ENCODE measurements at regions not wholly inside any gene's neighbourhood (a gene's known extent, or its start where the extent isn't known, plus 50 kb on each side); places are given as distances from the start of the nearest gene placed in this dataset.
"Not testable (repeated sequence)": the region's sequence is repeated elsewhere in the genome, so short reads cannot be mapped to it uniquely, and the experiment has no call there.

GRCh38 chr4:19486400-19486799, 765.3 kb upstream of the SLIT2 start:
- H3K27ac ChIP-seq, result no peak overlapping the region
- DNase-seq (ENCODE audit: low read depth, low spot score), result no peak

GRCh38 chr4:19478791-19479190, 772.9 kb upstream of the SLIT2 start:
- no peak overlapping the region for H3K27ac ChIP-seq
- no peak for DNase-seq (ENCODE audit: low read depth, low spot score)

GRCh38 chr4:19473569-19473968, 778.1 kb upstream of the SLIT2 start:
- DNase-seq (ENCODE audit: low read depth, low spot score), result no peak

GRCh38 chr4:19472666-19473065, 779.0 kb upstream of the SLIT2 start:
- no peak for DNase-seq (ENCODE audit: low read depth, low spot score)

More at GRCh38 chr4:19473569-19473968, 778.1 kb upstream of the SLIT2 start:
- no peak overlapping the region for H3K27ac ChIP-seq

GRCh38 chr4:19470001-19470400, 781.7 kb upstream of the SLIT2 start:
- not testable (repeated sequence) for H3K27ac ChIP-seq; DNase-seq (ENCODE audit: low read depth, low spot score)

More at GRCh38 chr4:19472666-19473065, 779.0 kb upstream of the SLIT2 start:
- H3K27ac ChIP-seq, result no peak overlapping the region

GRCh38 chr4:19462117-19462516, 789.6 kb upstream of the SLIT2 start:
- no peak overlapping the region for H3K27ac ChIP-seq
- no peak for DNase-seq (ENCODE audit: low read depth, low spot score)

GRCh38 chr4:19455850-19456602, 795.7 kb upstream of the SLIT2 start:
- H3K27ac ChIP-seq, result no peak overlapping the region
- DNase-seq (ENCODE audit: low read depth, low spot score), result no peak

- no peak for DNase-seq (ENCODE audit: low read depth, low spot score)
- no peak overlapping the region for H3K27ac ChIP-seq
These were observed 796.5 kb upstream of the SLIT2 start for GRCh38 chr4:19455196-19455595.

- no peak overlapping the region for H3K27ac ChIP-seq
- DNase-seq (ENCODE audit: low read depth, low spot score), result peak; percentile 0
These were observed 813.5 kb upstream of the SLIT2 start for GRCh38 chr4:19438233-19438632.

GRCh38 chr4:19437008-19437407, 814.7 kb upstream of the SLIT2 start:
- no peak overlapping the region for H3K27ac ChIP-seq
- no peak for DNase-seq (ENCODE audit: low read depth, low spot score)

GRCh38 chr4:19429684-19430083, 822.0 kb upstream of the SLIT2 start:
- DNase-seq (ENCODE audit: low read depth, low spot score), result no peak
- H3K27ac ChIP-seq, result no peak overlapping the region

GRCh38 chr4:19425146-19425545, 826.6 kb upstream of the SLIT2 start:
- H3K27ac ChIP-seq, result no peak overlapping the region
- DNase-seq (ENCODE audit: low read depth, low spot score), result no peak

- DNase-seq (ENCODE audit: low read depth, low spot score), result no peak
- H3K27ac ChIP-seq, result no peak overlapping the region
These were observed 834.4 kb upstream of the SLIT2 start for GRCh38 chr4:19417256-19417655.

GRCh38 chr4:19416146-19416545, 835.6 kb upstream of the SLIT2 start:
- DNase-seq (ENCODE audit: low read depth, low spot score), result no peak
- H3K27ac ChIP-seq, result no peak overlapping the region

- no peak for DNase-seq (ENCODE audit: low read depth, low spot score)
These were observed 843.2 kb upstream of the SLIT2 start for GRCh38 chr4:19408490-19408889.

GRCh38 chr4:19406789-19407188, 844.9 kb upstream of the SLIT2 start:
- no peak for DNase-seq (ENCODE audit: low read depth, low spot score)
- H3K27ac ChIP-seq, result no peak overlapping the region

More at GRCh38 chr4:19408490-19408889, 843.2 kb upstream of the SLIT2 start:
- no peak overlapping the region for H3K27ac ChIP-seq

- DNase-seq (ENCODE audit: low read depth, low spot score), result no peak
These were observed 847.8 kb upstream of the SLIT2 start for GRCh38 chr4:19403786-19404370.

GRCh38 chr4:19402581-19403065, 849.1 kb upstream of the SLIT2 start:
- no peak for DNase-seq (ENCODE audit: low read depth, low spot score)
- no peak overlapping the region for H3K27ac ChIP-seq

More at GRCh38 chr4:19403786-19404370, 847.8 kb upstream of the SLIT2 start:
- H3K27ac ChIP-seq, result no peak overlapping the region

GRCh38 chr4:19401301-19402080, 850.2 kb upstream of the SLIT2 start:
- no peak overlapping the region for H3K27ac ChIP-seq
- no peak for DNase-seq (ENCODE audit: low read depth, low spot score)

GRCh38 chr4:19400820-19401219, 850.9 kb upstream of the SLIT2 start:
- DNase-seq (ENCODE audit: low read depth, low spot score), result no peak
- H3K27ac ChIP-seq, result no peak overlapping the region

GRCh38 chr4:19399001-19399400, 852.7 kb upstream of the SLIT2 start:
- no peak overlapping the region for H3K27ac ChIP-seq

More at GRCh38 chr4:19399001-19399400, 852.7 kb upstream of the SLIT2 start:
- no peak for DNase-seq (ENCODE audit: low read depth, low spot score)

Data from epithelial cell of prostate (primary cell).